GM21390 (cell line): ENCODE measurements at regions not wholly inside any gene's neighbourhood (a gene's known extent, or its start where the extent isn't known, plus 50 kb on each side); places are given as distances from the start of the nearest gene placed in this dataset.
A peak's percentile ranks its signal among the peaks of the same experiment; 100 is the strongest.

ENCODE experiments used
- ATAC-seq: cut with Tn5 transposase; IDR thresholded peaks from one replicate; pipeline ENCODE4 v1.9.1; 2021; ENCODE audit not compliant: unreplicated experiment

DNA sequence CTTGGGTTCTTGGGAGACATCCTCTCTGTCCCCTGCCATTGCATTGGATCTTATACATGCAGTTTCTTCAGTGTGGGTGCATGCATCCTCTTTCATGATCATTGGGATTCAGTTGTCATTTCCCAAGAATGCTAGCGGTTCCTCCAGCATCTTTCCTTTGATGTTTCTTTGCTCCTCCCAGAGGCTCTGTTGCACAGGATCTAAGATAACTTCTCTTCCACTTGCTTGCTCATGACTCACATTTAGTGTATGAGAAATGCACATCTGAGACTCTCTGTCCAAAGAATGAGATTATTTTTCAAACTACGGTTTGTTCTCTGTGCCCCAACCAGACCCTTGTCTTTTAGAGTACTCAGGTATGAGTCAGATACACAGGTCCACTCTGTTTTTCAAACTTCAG lies 197.1 kb downstream of the NDFIP2 start:
- ATAC-seq, result no peak

DNA sequence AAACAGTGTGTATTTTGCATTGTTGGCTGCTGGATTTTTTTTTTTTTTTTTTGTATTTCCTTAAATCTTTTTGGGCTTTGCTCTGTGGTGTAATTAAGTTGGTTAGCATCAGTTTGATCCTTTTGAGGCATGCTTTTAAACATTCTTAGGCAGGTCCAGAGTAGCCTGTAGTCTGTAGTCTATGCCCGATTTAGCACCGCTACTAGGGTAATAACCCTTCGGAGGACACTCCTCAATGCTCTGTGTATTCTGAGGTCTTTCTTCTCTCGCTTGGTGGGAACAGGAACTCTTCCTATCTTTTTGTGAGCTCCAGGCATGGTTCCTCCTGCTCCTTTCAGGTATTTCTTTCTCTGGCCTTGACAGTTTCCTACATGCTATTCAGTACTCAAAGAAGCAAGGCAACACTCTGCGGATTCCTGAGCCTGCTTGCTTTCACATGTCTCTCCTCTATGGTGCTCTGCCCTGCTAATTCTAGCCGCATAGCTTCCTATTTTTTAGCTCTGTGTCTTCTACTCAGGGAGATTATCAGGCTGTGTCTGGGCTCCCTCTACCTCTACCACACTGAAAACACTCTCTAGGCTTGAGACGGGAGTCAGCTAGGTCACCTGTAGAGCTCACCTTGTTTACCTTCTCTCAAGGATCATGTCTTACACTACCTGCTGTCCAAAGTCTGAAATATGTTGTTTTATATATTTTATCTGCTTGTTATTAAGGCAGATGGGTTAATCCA lies 195.1 kb downstream of the NDFIP2 start:
- ATAC-seq, result no peak

GRCh38 chr13:79674765-79675515 lies 194.0 kb downstream of the NDFIP2 start:
- ATAC-seq, result no peak

DNA sequence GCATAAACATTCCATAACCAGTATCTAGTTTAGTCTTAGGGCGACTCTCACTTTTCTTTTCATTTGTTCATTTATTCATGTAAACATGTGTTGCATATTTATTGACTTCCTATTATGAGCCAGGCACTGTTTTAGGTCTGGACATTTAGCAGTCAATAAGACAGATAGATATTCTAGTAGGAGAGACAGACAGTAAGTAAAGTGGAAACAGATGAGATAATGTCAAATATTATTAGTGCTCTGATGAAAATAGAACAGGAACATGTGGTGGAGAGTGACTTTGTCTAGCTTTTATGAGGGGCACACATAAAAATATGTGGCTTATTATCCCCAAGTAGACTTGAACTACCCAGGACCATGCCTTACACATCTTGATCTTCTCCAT lies 193.0 kb downstream of the NDFIP2 start:
- ATAC-seq, result no peak

- ATAC-seq, result no peak
These were observed 192.5 kb downstream of the NDFIP2 start for GRCh38 chr13:79673310-79673992.

- no peak for ATAC-seq
These were observed 190.5 kb downstream of the NDFIP2 start for GRCh38 chr13:79671420-79671819.

DNA sequence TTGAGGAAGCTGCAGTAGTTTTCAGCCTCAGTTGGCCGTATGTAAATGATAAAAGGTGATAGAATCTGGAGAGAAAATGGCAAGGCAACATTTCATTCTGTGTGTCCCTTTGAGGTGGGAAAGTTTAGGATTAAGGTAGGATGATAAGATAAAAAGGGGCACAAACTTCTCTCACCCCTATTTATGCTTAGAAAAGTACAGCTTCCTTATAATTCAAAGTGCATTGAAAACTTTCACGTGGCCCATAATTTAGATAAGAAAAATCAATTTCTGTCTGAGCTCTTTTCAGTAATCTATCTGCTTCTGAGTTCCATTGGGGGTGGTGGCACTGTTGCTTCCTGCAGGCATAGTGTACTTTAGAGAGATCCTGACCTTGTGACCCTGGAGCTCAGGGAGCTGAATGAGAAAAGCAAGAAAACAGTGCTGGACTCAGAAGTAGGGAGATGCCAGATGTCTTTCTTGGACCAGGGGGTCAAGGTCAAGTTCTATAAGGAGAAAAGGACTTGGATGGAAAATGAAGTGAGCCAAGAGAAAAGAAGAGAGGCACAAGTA lies 187.3 kb downstream of the NDFIP2 start:
- ATAC-seq, result no peak

DNA sequence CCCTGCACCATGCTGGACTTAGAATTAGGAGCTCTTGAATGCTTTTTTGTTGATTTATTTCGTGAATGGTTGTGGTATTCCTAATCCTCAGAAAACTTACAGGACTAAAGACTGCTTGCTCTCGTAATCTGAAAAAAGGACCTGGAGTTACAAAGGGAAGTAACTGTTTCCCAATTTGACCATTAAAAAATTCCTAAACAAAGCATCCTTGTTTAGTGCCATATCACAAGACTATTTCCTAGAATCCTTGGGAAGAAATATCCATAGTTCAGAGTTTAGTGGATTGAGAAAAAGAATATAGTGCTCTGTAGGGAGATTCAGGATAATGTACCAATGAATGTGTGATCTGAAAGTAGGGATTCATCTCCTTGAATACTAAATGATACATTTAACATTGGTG lies 186.8 kb downstream of the NDFIP2 start:
- ATAC-seq, result no peak

DNA sequence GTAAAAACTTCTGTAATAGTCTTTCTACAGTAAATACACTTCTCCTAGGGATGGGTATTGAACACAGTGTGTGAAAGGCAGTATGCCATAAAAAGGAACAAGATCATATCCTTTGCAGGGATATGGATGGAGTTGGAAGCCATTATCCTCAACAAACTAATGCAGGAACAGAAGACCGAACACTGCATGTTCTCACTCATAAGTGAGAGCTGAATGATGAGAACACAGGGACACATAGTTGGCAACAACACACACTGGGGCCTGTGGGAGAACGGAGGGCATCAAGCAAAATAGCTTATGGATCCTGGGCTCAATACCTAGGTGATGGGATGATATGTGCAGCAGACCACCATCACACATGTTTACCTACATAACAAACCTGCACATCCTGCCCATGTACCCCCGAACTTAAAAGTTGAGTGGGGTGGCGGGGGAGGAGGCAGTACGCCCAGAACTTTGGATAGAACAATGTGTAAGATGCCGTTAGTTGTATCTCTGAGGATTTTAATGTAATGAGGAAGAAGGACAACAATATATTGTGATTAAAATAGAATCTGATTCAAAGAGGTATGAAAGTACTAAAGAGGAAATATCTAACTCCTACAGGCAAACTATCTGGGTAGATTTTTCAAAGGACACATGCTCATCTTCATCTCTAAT lies 183.2 kb downstream of the NDFIP2 start:
- ATAC-seq, result no peak

DNA sequence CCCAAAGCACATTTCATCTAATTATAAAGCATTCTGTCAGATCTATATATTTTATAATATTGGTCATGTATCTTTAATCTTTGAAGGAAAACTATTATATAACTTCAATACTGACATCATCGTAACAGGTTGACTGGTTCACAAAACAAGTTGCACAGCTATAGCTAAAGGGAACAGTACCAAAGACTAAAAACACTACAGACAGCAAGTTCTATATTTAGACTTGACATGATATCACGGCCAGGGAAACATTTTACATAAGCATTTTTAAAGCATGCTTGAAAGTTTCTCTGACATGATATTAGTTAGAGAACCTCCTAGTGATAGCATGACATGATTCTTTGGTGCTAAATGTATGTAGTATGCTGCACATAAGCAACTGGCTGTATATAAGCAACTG lies 182.5 kb downstream of the NDFIP2 start:
- no peak for ATAC-seq

GRCh38 chr13:79662882-79663281 lies 181.9 kb downstream of the NDFIP2 start:
- no peak for ATAC-seq

DNA sequence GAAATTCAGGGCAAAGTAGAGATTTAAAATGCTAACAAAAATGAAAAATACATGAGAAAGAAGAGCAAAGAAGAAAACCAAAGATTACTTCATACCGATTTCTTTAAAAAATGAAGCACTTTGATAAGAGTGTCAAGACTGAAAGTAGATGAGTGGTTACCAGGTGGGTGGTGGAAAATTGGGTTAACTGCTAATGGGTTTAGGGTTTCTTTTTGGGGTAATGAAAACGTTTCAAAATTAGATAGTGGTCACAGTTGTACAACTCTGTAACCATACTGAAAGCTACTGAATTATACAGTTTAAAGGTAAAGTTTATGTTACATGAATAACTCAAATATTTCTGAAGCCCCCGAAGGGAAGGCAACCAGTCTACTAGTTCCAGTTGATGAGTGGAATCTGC lies 179.4 kb downstream of the NDFIP2 start:
- ATAC-seq, result peak; percentile 66

- no peak for ATAC-seq
These were observed 178.2 kb downstream of the NDFIP2 start for GRCh38 chr13:79659121-79659521.

GRCh38 chr13:79658333-79658975 lies 177.5 kb downstream of the NDFIP2 start:
- no peak for ATAC-seq

DNA sequence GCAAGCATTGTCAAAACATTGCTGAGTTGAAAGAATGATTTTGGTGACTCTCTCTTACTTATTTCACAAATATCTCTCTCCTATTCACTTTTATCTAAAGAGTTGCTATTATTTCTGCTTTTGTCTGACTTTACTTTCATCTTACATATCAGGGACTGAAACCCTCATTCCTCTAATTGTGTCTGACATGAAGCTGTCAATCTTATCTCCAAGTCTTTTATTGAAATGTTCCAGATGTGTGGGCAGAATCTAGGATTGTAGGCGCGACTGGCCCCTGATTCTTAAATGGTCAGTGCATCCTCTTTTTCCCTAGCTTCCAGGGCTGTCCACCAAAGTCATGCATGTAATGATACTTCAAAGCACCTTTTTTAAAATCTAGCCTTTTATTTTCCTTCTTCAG lies 174.6 kb downstream of the NDFIP2 start:
- no peak for ATAC-seq

DNA sequence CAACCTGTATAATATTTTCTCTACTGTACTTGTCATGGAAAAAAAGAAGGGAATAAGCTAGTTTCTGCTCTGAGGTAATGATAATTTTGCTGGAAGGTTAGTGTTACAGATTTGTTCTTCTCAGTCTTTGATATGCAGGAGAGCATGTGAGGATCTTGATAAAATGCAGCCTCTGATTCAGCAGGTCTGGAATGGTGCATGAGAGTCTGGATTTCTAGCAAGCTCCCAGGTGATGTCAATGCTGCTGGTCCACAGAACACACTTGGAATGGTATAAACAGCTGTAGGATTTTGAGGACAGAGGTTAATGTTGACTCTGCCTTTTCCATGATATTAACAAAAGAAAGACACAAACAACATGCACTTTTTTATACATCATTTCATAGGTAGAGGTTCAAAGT lies 173.6 kb downstream of the NDFIP2 start:
- ATAC-seq, result no peak

GRCh38 chr13:79650688-79651087 lies 169.7 kb downstream of the NDFIP2 start:
- no peak for ATAC-seq

- ATAC-seq, result no peak
These were observed 167.2 kb downstream of the NDFIP2 start for GRCh38 chr13:79648191-79648590.

DNA sequence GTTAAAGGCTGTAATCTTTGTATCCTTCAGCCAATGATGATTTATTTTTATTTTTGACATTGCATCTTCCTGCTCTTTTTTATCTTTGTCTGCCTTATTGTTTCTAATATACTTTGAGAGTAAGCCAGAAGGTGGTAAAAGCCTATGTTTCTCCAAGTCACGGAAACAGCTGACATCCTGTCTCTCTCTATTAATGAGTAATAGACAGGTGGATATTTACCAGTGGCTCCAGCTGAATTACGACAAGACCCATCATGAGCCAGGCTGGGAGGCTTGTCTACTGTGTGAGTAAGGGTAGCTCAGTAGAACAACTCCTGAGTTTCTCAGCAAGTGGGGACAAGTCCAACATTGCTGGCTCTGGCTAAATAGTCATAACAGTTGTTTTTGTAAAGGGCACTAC lies 166.6 kb downstream of the NDFIP2 start:
- no peak for ATAC-seq

DNA sequence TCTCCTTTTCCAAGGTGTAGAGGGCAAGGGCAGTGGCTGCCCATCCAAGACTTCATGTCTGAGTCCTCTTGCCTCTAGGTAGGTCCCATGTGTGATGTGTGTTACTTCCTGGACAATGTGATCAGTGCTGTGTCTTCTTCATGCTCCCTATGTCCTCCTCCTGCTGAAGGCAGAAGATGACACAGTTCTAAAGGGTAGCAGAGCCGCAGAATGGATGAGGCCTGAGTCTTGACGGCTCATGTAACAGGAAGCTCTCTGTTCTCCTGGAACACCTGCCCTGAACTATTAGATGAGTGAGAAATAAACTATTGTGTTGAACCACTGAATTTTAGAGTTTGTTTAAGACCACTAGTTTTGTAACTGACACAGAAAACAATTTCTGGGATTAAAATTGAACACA lies 165.9 kb downstream of the NDFIP2 start:
- ATAC-seq, result no peak

GRCh38 chr13:79645569-79645968 lies 164.6 kb downstream of the NDFIP2 start:
- ATAC-seq, result no peak
